ENCODE measurements at regions not wholly inside any gene's neighbourhood (a gene's known extent, or its start where the extent isn't known, plus 50 kb on each side); places are given as distances from the start of the nearest gene placed in this dataset.
"Not testable (repeated sequence)": the region's sequence is repeated elsewhere in the genome, so short reads cannot be mapped to it uniquely, and the experiment has no call there.

- DNase-seq (ENCODE audit: low read depth), result no peak
- H3K4me3 ChIP-seq (ENCODE audit: low read depth, low read length), result no peak overlapping the region
- TF ChIP-seq CTCF (IDR thresholded peaks at IDR 0.05; ENCODE audit: control insufficient read depth, extremely low read depth, insufficient read depth), result no peak
Observed at GRCh38 chr3:6035626-6036025, 825.3 kb upstream of the GRM7 start.

DNA sequence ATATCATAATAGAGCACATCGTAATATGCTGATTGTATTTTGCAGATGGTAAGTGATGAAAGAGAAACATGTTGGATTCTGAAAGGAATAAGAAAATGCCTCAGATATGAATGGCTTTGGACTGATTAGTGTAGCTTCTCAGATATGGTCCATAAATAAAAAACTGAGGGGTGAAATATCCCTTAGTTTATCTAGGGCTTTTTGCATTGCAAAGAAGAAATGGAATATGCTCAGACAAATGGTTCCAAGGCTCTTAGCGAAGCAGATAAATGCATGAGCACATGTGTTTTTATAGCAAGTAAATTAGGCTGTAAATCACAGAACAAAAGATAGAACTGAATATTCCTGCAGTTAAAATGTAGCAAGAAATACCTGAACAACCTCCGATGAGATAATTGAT is 820.9 kb upstream of the GRM7 start:
- TF ChIP-seq CTCF (IDR thresholded peaks at IDR 0.05; ENCODE audit: control insufficient read depth, extremely low read depth, insufficient read depth), result no peak
- DNase-seq (ENCODE audit: low read depth), result no peak

GRCh38 chr3:6041894-6042293 is 819.0 kb upstream of the GRM7 start:
- DNase-seq (ENCODE audit: low read depth), result no peak
- no peak for TF ChIP-seq CTCF (IDR thresholded peaks at IDR 0.05; ENCODE audit: control insufficient read depth, extremely low read depth, insufficient read depth)
- no peak overlapping the region for H3K4me3 ChIP-seq (ENCODE audit: low read depth, low read length)

More for the DNA sequence above, 820.9 kb upstream of the GRM7 start:
- H3K4me3 ChIP-seq (ENCODE audit: low read depth, low read length), result no peak overlapping the region

DNA sequence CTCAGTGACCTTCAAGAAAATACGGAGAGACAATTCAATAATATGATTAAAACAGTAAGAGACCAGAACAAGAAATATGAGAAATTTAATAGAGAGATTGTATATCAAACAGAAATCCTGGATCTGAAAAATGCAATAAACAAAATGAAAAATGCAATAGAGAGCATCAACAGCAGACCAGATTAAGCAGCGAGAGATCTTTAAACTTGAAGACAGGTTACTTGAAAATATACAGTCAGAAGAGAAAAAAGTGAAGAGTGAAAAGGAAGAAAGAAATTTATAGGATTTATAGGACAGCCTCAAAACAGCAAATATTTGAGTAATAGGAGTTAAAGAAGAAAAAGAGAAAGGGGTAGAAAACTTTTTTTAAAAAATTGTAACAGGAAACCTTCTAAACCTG is 813.9 kb upstream of the GRM7 start:
- no peak for TF ChIP-seq CTCF (IDR thresholded peaks at IDR 0.05; ENCODE audit: control insufficient read depth, extremely low read depth, insufficient read depth)
- DNase-seq (ENCODE audit: low read depth), result no peak

DNA sequence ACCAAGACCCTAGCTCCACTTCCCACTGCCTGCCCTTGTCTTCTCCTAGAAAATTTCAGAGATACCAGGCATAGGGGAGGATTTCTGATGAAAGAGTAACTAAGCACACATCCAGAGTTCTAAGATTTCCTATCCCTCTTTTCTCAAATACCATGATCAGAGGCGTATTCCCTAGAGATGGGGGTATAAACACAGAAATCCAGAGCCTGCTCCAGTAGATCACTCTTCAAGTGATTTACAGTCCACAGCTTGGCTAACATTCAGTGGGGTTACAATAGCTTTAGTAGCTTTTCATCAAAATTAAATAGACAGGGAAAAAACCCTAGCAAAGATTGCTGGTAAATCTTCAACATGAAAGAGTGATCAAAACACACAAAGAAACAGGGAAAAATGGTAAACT is 800.7 kb upstream of the GRM7 start:
- H3K4me3 ChIP-seq (ENCODE audit: low read depth, low read length), result no peak overlapping the region
- no peak for DNase-seq (ENCODE audit: low read depth)
- no peak for TF ChIP-seq CTCF (IDR thresholded peaks at IDR 0.05; ENCODE audit: control insufficient read depth, extremely low read depth, insufficient read depth)

More for the DNA sequence above, 813.9 kb upstream of the GRM7 start:
- no peak overlapping the region for H3K4me3 ChIP-seq (ENCODE audit: low read depth, low read length)

DNA sequence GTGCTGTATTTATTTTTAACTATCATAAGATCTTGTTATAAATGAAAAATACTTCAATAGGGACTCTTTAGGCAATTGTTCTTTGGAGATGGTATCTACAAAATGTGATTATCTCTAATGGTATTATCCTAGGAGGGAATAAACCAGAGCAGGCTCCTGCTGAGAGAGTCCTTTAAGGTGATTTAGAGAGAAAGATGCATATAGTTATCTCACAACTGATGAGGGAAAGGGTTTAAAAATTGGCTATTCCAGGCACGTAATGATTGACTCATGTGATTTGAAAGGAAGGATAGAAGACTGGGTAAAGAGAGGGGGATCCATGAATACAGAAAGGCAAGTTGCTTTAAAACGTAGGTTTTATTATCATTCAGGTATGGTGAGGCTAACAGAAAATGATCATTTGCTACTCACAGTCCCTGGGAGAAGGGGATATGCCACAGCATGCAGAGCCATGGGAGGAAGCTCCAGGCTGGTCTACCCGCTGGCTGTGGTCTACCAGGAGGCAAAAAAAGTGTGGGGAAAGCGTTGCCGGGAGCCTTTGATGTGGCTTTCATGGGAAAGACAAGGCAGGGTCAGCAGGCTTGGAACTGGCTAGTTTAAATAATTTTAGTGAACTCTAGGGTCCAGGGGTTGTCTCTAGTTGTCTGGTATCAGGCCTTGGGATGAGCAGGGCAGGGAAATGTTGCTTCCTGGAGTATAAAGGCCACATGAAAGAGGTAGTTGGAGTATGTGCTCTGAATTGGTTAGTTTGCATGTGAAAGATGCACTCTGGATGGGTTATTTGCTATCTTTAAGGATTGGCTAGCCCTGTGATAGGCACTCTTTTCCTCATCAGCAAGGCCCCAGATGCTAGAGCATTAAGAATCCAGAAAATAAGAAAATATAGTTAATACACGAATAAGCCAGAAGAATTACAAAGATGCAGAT is 798.4 kb upstream of the GRM7 start:
- H3K4me3 ChIP-seq (ENCODE audit: low read depth, low read length), result no peak overlapping the region
- no peak for TF ChIP-seq CTCF (IDR thresholded peaks at IDR 0.05; ENCODE audit: control insufficient read depth, extremely low read depth, insufficient read depth)
- DNase-seq (ENCODE audit: low read depth), result no peak

GRCh38 chr3:6066397-6066796 is 794.5 kb upstream of the GRM7 start:
- no peak for DNase-seq (ENCODE audit: low read depth)
- TF ChIP-seq CTCF (IDR thresholded peaks at IDR 0.05; ENCODE audit: control insufficient read depth, extremely low read depth, insufficient read depth), result no peak

DNA sequence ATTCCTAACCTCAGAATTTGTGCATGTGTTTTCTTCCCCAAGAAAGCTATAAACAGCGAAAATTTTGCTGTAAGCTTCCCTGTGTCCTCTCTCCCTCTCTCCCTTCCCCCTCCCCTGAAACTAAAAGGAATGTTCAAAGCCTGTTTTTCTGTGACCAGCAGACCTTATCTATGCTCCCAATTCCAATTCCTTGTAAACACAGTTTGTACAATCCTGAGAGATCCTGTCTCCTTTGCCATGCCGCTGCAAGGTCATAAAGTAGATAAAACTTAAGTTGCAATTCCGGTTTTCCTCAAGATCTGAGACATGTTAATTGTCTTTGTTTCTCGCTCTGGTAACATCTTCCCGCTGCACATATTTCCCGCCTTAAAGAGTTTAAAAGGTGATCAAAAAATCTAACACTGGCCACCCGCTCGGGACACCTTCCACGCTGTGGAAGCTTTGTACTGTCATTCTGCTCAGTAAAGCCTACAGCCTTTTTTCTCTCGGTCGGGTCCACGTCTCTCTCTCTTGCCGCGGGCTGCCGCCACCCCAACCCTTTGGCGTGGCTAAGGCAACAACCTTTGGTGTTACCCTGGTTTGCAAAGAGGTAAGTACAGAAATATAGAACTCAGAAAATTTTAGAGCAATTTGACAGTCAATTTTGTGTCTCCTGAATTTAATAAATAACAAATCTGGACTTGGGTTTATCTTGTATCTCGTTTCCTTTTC is 793.9 kb upstream of the GRM7 start:
- not testable (repeated sequence) for H3K4me3 ChIP-seq (ENCODE audit: low read depth, low read length)

More at GRCh38 chr3:6066397-6066796, 794.5 kb upstream of the GRM7 start:
- no peak overlapping the region for H3K4me3 ChIP-seq (ENCODE audit: low read depth, low read length)

More for the DNA sequence above, 793.9 kb upstream of the GRM7 start:
- DNase-seq (ENCODE audit: low read depth), result not testable (repeated sequence)
